ENCODE measurements at regions not wholly inside any gene's neighbourhood (a gene's known extent, or its start where the extent isn't known, plus 50 kb on each side); places are given as distances from the start of the nearest gene placed in this dataset.

- FAIRE-seq, result no peak
Measured at GRCh38 chr2:41079011-41079410, 627.1 kb upstream of the SLC8A1 start.

GRCh38 chr2:41084321-41084720 is 632.4 kb upstream of the SLC8A1 start:
- no peak for FAIRE-seq

GRCh38 chr2:41087946-41088345 is 636.1 kb upstream of the SLC8A1 start:
- FAIRE-seq, result no peak

- FAIRE-seq, result no peak
Measured at GRCh38 chr2:41101281-41101680, 649.4 kb upstream of the SLC8A1 start.

- no peak for FAIRE-seq
Measured at GRCh38 chr2:41109744-41110143, 657.9 kb upstream of the SLC8A1 start.

- peak; percentile 98 for FAIRE-seq
Measured at GRCh38 chr2:41111836-41112627, 660.1 kb upstream of the SLC8A1 start.

GRCh38 chr2:41116106-41116797 is 664.4 kb upstream of the SLC8A1 start:
- FAIRE-seq, result no peak

- no peak for FAIRE-seq
Measured at GRCh38 chr2:41119489-41119888, 667.6 kb upstream of the SLC8A1 start.

- FAIRE-seq, result no peak
Measured at GRCh38 chr2:41123341-41123740, 671.5 kb upstream of the SLC8A1 start.

GRCh38 chr2:41127351-41127750 is 675.5 kb upstream of the SLC8A1 start:
- FAIRE-seq, result no peak

GRCh38 chr2:41129988-41130387 is 678.1 kb upstream of the SLC8A1 start:
- no peak for FAIRE-seq

- FAIRE-seq, result peak; percentile 86
Measured at GRCh38 chr2:41137031-41137430, 685.1 kb upstream of the SLC8A1 start.

- no peak for FAIRE-seq
Measured at GRCh38 chr2:41141146-41141791, 689.4 kb upstream of the SLC8A1 start.

- no peak for FAIRE-seq
Measured at GRCh38 chr2:41142478-41142877, 690.6 kb upstream of the SLC8A1 start.

- FAIRE-seq, result no peak
Measured at GRCh38 chr2:41145066-41145465, 693.2 kb upstream of the SLC8A1 start.

- no peak for FAIRE-seq
Measured at GRCh38 chr2:41149054-41149453, 697.2 kb upstream of the SLC8A1 start.

- FAIRE-seq, result no peak
Measured at GRCh38 chr2:41151746-41152145, 699.9 kb upstream of the SLC8A1 start.

- FAIRE-seq, result no peak
Measured at GRCh38 chr2:41152318-41152717, 700.4 kb upstream of the SLC8A1 start.

- no peak for FAIRE-seq
Measured at GRCh38 chr2:41160439-41160838, 708.5 kb upstream of the SLC8A1 start.

- FAIRE-seq, result no peak
Measured at GRCh38 chr2:41167014-41167413, 715.1 kb upstream of the SLC8A1 start.

- no peak for FAIRE-seq
Measured at GRCh38 chr2:41169744-41170143, 717.9 kb upstream of the SLC8A1 start.

- FAIRE-seq, result no peak
Measured at GRCh38 chr2:41170589-41170988, 718.7 kb upstream of the SLC8A1 start.

- FAIRE-seq, result no peak
Measured at GRCh38 chr2:41180387-41180786, 728.5 kb upstream of the SLC8A1 start.

GRCh38 chr2:41182961-41183360 is 731.1 kb upstream of the SLC8A1 start:
- FAIRE-seq, result no peak
